CMK (cell line): ENCODE measurements at regions not wholly inside any gene's neighbourhood (a gene's known extent, or its start where the extent isn't known, plus 50 kb on each side); places are given as distances from the start of the nearest gene placed in this dataset.

ENCODE experiments used
- DNase-seq: peaks from one replicate; pipeline ENCODE4 v3.0.0-alpha.2; 2010; ENCODE audit warnings: low read depth

GRCh38 chr1:79817031-79817560 lies 810.6 kb upstream of the ADGRL4 start:
- no peak for DNase-seq

GRCh38 chr1:79815115-79815514 lies 808.6 kb upstream of the ADGRL4 start:
- DNase-seq = no peak

- no peak for DNase-seq
These were observed 804.6 kb upstream of the ADGRL4 start for GRCh38 chr1:79811173-79811572.

GRCh38 chr1:79808816-79809475 lies 802.4 kb upstream of the ADGRL4 start:
- DNase-seq = peak; percentile 51

- DNase-seq = no peak
These were observed 801.3 kb upstream of the ADGRL4 start for GRCh38 chr1:79807816-79808215.

GRCh38 chr1:79797487-79797886 lies 791.0 kb upstream of the ADGRL4 start:
- DNase-seq = no peak

GRCh38 chr1:79796434-79796833 lies 789.9 kb upstream of the ADGRL4 start:
- DNase-seq = no peak

GRCh38 chr1:79792219-79792930 lies 785.8 kb upstream of the ADGRL4 start:
- no peak for DNase-seq

GRCh38 chr1:79791488-79792218 lies 785.1 kb upstream of the ADGRL4 start:
- no peak for DNase-seq

- DNase-seq = no peak
These were observed 784.4 kb upstream of the ADGRL4 start for GRCh38 chr1:79790950-79791349.

- no peak for DNase-seq
These were observed 781.1 kb upstream of the ADGRL4 start for GRCh38 chr1:79787631-79788030.

GRCh38 chr1:79785964-79786363 lies 779.4 kb upstream of the ADGRL4 start:
- no peak for DNase-seq

GRCh38 chr1:79785561-79785960 lies 779.0 kb upstream of the ADGRL4 start:
- DNase-seq = no peak

GRCh38 chr1:79781261-79781660 lies 774.7 kb upstream of the ADGRL4 start:
- no peak for DNase-seq

- DNase-seq = peak; percentile 49
These were observed 771.1 kb upstream of the ADGRL4 start for GRCh38 chr1:79777481-79778219.

- no peak for DNase-seq
These were observed 768.9 kb upstream of the ADGRL4 start for GRCh38 chr1:79775402-79775801.

- DNase-seq = no peak
These were observed 766.9 kb upstream of the ADGRL4 start for GRCh38 chr1:79773385-79773784.

- DNase-seq = no peak
These were observed 755.9 kb upstream of the ADGRL4 start for GRCh38 chr1:79762461-79762860.

- DNase-seq = no peak
These were observed 754.0 kb upstream of the ADGRL4 start for GRCh38 chr1:79760531-79760930.

- no peak for DNase-seq
These were observed 743.1 kb upstream of the ADGRL4 start for GRCh38 chr1:79749607-79750006.

GRCh38 chr1:79745929-79746328 lies 739.4 kb upstream of the ADGRL4 start:
- no peak for DNase-seq

GRCh38 chr1:79744746-79745145 lies 738.2 kb upstream of the ADGRL4 start:
- DNase-seq = no peak
